GM23338 (cell line): ENCODE measurements at regions not wholly inside any gene's neighbourhood (a gene's known extent, or its start where the extent isn't known, plus 50 kb on each side); places are given as distances from the start of the nearest gene placed in this dataset.

Source experiments
- ATAC-seq: fragments of 200-7000 bp; cut with Tn5 transposase; 3 replicates; pipeline ENCODE4 v1.9.1; 2020
- DNase-seq: peaks from one replicate; pipeline ENCODE4 v3.0.0-alpha.2; 2015; ENCODE audit warnings: low spot score
- H2AFZ ChIP-seq: fragments of 200-600 bp; sonication (generic); 2 replicates; pipeline ENCODE4 v1.8.0; 2016; ENCODE audit warnings: antibody characterized with exemption, mild to moderate bottlenecking, moderate library complexity
- H3F3A ChIP-seq: fragments of 200-600 bp; sonication (generic); replicated peaks from 2 replicates; pipeline ENCODE4 v1.8.0; 2017; ENCODE audit warnings: antibody characterized with exemption, mixed run types, low read depth
- H3K27ac ChIP-seq: fragments of 200-600 bp; sonication (generic); 2 replicates; pipeline ENCODE4 v1.6.1; 2016; ENCODE audit warnings: low read depth
- H3K27me3 ChIP-seq: fragments of 200-600 bp; sonication (generic); 2 replicates; pipeline ENCODE4 v1.8.0; 2016; ENCODE audit warnings: mild to moderate bottlenecking, mixed run types, moderate library complexity; ENCODE audit not compliant: insufficient read depth
- H3K36me3 ChIP-seq: fragments of 200-600 bp; sonication (generic); 2 replicates; pipeline ENCODE4 v1.8.0; 2016; ENCODE audit warnings: mild to moderate bottlenecking; ENCODE audit not compliant: insufficient read depth
- H3K4me1 ChIP-seq: fragments of 200-600 bp; sonication (generic); 2 replicates; pipeline ENCODE4 v1.8.0; 2016; ENCODE audit warnings: mild to moderate bottlenecking, moderate library complexity; ENCODE audit not compliant: insufficient read depth
- H3K4me2 ChIP-seq: fragments of 200-600 bp; sonication (generic); 2 replicates; pipeline ENCODE4 v1.7.1; 2017; ENCODE audit warnings: mixed run types
- H3K4me3 ChIP-seq: fragments of 200-600 bp; sonication (generic); 2 replicates; pipeline ENCODE4 v1.6.1; 2016; ENCODE audit warnings: mixed run types
- H3K79me2 ChIP-seq: fragments of 200-600 bp; sonication (generic); replicated peaks from 2 replicates; pipeline ENCODE4 v1.8.0; 2017; ENCODE audit warnings: mild to moderate bottlenecking; ENCODE audit not compliant: insufficient read depth
- H3K9me2 ChIP-seq: fragments of 200-600 bp; sonication (generic); 2 replicates; pipeline ENCODE4 v1.8.0; 2017; ENCODE audit not compliant: insufficient read depth
- H4K20me1 ChIP-seq: fragments of 200-600 bp; sonication (generic); replicated peaks from 2 replicates; pipeline ENCODE4 v1.8.0; 2017; ENCODE audit warnings: mild to moderate bottlenecking; ENCODE audit not compliant: insufficient read depth
- H3K27ac Mint-ChIP-seq: 2 replicates; pipeline ENCODE4 v1.8.0; 2020; ENCODE audit warnings: inconsistent platforms, mild to moderate bottlenecking, moderate library complexity, mixed read lengths
- H3K27me3 Mint-ChIP-seq: 3 replicates; pipeline ENCODE4 v1.8.0; 2022; ENCODE audit warnings: low read depth, mild to moderate bottlenecking, moderate library complexity, mixed read lengths, inconsistent platforms; ENCODE audit not compliant: insufficient read depth, poor library complexity
- H3K36me3 Mint-ChIP-seq: 3 replicates; pipeline ENCODE4 v1.8.0; 2021; ENCODE audit warnings: low read depth, mild to moderate bottlenecking, inconsistent platforms, moderate library complexity, mixed read lengths
- H3K4me1 Mint-ChIP-seq: 3 replicates; pipeline ENCODE4 v1.8.0; 2020; ENCODE audit warnings: mild to moderate bottlenecking, inconsistent platforms, mixed read lengths
- H3K4me3 Mint-ChIP-seq: 3 replicates; pipeline ENCODE4 v1.8.0; 2021; ENCODE audit warnings: moderate library complexity, mild to moderate bottlenecking, inconsistent platforms, mixed read lengths
- H3K9me3 Mint-ChIP-seq: 3 replicates; pipeline ENCODE4 v1.8.0; 2020; ENCODE audit warnings: moderate library complexity, mild to moderate bottlenecking, inconsistent platforms, mixed read lengths
- CREB1 ChIP-seq: fragments of 250-450 bp; sonication (Bioruptor Pico); IDR thresholded peaks from 2 replicates; pipeline ENCODE4 v1.5.0; 2020; ENCODE audit warnings: low read depth, mild to moderate bottlenecking, moderate library complexity
- CTCF ChIP-seq, 2 experiments: fragments of 200-600 bp in 1 of 2; sonication (generic) in 1 of 2; conservative IDR thresholded peaks; 2 replicates each; pipeline versions ENCODE4 v1.5.1 to v1.6.1; 2016 to 2017; ENCODE audit warnings: antibody characterized with exemption in 2 of 2, low read depth in 2 of 2, mild to moderate bottlenecking in 2 of 2, moderate library complexity in 1 of 2
- EZH2 ChIP-seq: fragments of 200-600 bp; sonication (generic); IDR thresholded peaks from one replicate; pipeline ENCODE4 v1.8.0; 2017; ENCODE audit warnings: antibody characterized with exemption, mild to moderate bottlenecking, low read depth; ENCODE audit not compliant: unreplicated experiment
- EZH2phosphoT487 ChIP-seq: fragments of 200-600 bp; sonication (generic); IDR thresholded peaks from one replicate; pipeline ENCODE4 v1.8.1; 2018; ENCODE audit warnings: antibody characterized with exemption; ENCODE audit not compliant: unreplicated experiment
- NANOG ChIP-seq: IDR thresholded peaks from 2 replicates; pipeline ENCODE4 v1.6.1; 2016; ENCODE audit warnings: antibody characterized with exemption, borderline replicate concordance
- STAT1 ChIP-seq: IDR thresholded peaks from one replicate; pipeline ENCODE4 v1.6.1; 2016; ENCODE audit warnings: antibody characterized with exemption; ENCODE audit not compliant: unreplicated experiment
- ZNF331 ChIP-seq: fragments of 250-450 bp; sonication (Bioruptor Pico); IDR thresholded peaks from 2 replicates; pipeline ENCODE4 v1.5.0; 2020; ENCODE audit warnings: low read depth, mild to moderate bottlenecking, moderate library complexity
- TF ChIP-seq, protein P1 (sequence below): IDR thresholded peaks from one replicate; pipeline ENCODE4 v1.6.1; 2018; ENCODE audit warnings: antibody characterized with exemption; ENCODE audit not compliant: unreplicated experiment

DNA sequence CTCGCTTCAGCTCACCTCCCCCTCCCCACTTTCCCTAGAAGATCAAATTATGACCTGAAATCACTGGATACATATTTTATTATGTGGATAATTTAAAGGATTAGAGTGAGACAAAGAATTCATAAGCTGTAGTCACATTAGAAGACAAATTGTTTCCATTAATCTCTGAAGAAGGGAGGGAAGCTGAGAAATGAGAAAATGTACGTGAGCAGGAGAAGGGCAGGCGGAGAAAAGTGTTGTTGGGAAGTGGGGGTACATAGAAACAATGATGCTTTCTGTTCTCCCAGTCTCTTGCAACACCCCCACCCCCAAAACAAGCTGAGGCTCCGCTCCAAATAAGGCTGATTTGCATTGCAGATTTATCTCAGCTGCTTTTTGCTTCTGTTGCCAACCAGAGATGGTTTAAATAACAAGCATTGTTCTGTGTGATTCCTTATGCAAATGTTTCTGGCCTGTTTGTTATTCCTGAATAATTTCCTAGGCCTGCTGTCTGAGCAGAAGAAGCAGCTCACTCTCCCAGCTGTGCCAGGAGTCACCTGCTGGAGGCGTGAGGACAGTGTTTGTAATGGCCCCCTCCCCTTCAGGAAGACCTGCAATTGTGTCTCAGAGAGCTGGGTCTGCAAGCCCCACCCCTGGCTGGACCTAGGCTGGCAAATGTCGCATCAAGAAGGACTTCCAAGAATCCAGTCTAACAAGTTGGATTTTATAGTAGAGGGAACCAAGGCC lies 121.8 kb upstream of the TNR start (continued):
- TF ChIP-seq EZH2: no peak

DNA sequence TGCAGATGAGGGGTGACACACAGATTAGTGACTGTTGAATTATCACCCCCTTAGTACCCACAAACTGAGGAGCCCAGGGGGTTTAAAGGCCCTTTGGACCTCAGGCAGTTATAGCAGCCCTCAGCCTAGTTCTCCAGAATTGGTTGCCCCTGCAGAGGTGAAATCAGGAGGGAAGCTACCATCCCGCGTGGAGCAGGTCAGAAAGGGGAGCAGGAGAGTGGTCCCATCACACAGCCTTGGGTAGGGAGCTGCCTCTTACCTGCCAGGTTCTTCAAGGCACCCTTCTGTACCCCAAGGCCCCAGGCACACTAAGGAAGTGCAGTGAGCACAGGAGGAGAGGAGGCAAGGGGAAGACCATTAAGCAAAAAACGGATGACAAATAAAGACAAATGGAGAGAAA lies 121.2 kb upstream of the TNR start:
- Mint-ChIP-seq H3K36me3 (no peaks in the 10 kb centered on the region), H3K9me3 (no peaks in the 10 kb centered on the region), H3K4me3 (peak overlapping the region; percentile 45), H3K27me3 (peaks cover 28% of the 10 kb centered on the region), H3K4me1 (peaks cover 69% of the 10 kb centered on the region), H3K27ac (peak overlapping the region; percentile 85)
- peak overlapping the region; percentile 34 for H3K4me3 ChIP-seq
- H3F3A ChIP-seq: no peaks in the 10 kb centered on the region
- no peak overlapping the region for H2AFZ ChIP-seq
- 0 out of 2 replicates have a peak, but pooled peaks cover 6% of the 10 kb centered on the region for H3K9me2 ChIP-seq
- H3K79me2 ChIP-seq: no peaks in the 10 kb centered on the region
- DNase-seq (peak; percentile 33), ATAC-seq (peak; percentile 23; the same call in 2 of the 3 replicates)
- no peaks in the 10 kb centered on the region for H4K20me1 ChIP-seq
- peak overlapping the region; percentile 71 for H3K27ac ChIP-seq
- H3K4me2 ChIP-seq: peak overlapping the region; percentile 44
- H3K4me1 ChIP-seq: peaks cover 59% of the 10 kb centered on the region
- no peaks in the 10 kb centered on the region for H3K36me3 ChIP-seq
- TF ChIP-seq, protein P1, sequence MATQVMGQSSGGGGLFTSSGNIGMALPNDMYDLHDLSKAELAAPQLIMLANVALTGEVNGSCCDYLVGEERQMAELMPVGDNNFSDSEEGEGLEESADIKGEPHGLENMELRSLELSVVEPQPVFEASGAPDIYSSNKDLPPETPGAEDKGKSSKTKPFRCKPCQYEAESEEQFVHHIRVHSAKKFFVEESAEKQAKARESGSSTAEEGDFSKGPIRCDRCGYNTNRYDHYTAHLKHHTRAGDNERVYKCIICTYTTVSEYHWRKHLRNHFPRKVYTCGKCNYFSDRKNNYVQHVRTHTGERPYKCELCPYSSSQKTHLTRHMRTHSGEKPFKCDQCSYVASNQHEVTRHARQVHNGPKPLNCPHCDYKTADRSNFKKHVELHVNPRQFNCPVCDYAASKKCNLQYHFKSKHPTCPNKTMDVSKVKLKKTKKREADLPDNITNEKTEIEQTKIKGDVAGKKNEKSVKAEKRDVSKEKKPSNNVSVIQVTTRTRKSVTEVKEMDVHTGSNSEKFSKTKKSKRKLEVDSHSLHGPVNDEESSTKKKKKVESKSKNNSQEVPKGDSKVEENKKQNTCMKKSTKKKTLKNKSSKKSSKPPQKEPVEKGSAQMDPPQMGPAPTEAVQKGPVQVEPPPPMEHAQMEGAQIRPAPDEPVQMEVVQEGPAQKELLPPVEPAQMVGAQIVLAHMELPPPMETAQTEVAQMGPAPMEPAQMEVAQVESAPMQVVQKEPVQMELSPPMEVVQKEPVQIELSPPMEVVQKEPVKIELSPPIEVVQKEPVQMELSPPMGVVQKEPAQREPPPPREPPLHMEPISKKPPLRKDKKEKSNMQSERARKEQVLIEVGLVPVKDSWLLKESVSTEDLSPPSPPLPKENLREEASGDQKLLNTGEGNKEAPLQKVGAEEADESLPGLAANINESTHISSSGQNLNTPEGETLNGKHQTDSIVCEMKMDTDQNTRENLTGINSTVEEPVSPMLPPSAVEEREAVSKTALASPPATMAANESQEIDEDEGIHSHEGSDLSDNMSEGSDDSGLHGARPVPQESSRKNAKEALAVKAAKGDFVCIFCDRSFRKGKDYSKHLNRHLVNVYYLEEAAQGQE: no peak
- TF ChIP-seq EZH2phosphoT487: no peak
- no peak for TF ChIP-seq ZNF331 (CRISPR knock-in tag)
- peaks cover 13% of the 10 kb centered on the region; the same call in 1 of the 2 replicates for H3K27me3 ChIP-seq

DNA sequence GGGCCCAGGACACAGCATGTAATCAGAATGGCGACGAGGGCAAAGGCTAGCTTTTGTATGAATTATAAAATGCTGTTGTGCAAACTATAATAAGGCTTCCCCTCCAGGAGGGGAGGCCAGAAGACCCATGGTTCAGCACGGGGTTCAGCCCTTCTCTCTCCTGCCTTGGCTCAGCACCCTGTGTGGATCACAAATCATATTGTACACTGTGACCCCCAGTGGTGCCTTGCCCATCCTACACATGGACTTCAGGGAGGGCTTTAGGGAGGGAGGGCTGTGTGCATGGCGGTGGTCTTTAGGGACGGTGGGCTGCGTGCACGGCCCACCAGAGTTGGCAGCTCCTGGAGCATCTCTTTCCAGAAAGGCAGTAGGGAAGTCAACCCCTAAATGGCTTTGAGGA lies 120.8 kb upstream of the TNR start:
- no peak overlapping the region for H3K27ac Mint-ChIP-seq
- H3K9me3 Mint-ChIP-seq: no peaks in the 10 kb centered on the region
- peak overlapping the region; percentile 41; the same call in 1 of the 3 replicates for H3K4me3 Mint-ChIP-seq
- TF ChIP-seq EZH2phosphoT487: no peak
- no peak for TF ChIP-seq STAT1
- TF ChIP-seq CREB1 (CRISPR knock-in tag): no peak
- TF ChIP-seq NANOG: no peak
- TF ChIP-seq, protein P1: no peak
- no peak for TF ChIP-seq CTCF (conservative IDR thresholded peaks at IDR 0.05; ENCODE audit: low read depth in 2 of 2)
- TF ChIP-seq EZH2: no peak

More for the DNA sequence above, 120.8 kb upstream of the TNR start:
- Histone ChIP-seq H3K9me2 (0 out of 2 replicates have a peak, but pooled peaks cover 6% of the 10 kb centered on the region), H3K27ac (no peak overlapping the region), H3K4me1 (peaks cover 55% of the 10 kb centered on the region), H3K27me3 (peaks cover 13% of the 10 kb centered on the region; the same call in 1 of the 2 replicates), H3K4me3 (peak overlapping the region; percentile 34; the same call in 1 of the 2 replicates), H3F3A (no peaks in the 10 kb centered on the region), H3K36me3 (no peaks in the 10 kb centered on the region), H3K4me2 (peak overlapping the region; percentile 44), H3K79me2 (no peaks in the 10 kb centered on the region), H2AFZ (no peak overlapping the region), H4K20me1 (no peaks in the 10 kb centered on the region)
- Mint-ChIP-seq H3K36me3 (no peaks in the 10 kb centered on the region), H3K27me3 (peaks cover 28% of the 10 kb centered on the region), H3K4me1 (peaks cover 67% of the 10 kb centered on the region)
- ATAC-seq: no peak
- DNase-seq: no peak
